ENCODE measurements at regions not wholly inside any gene's neighbourhood (a gene's known extent, or its start where the extent isn't known, plus 50 kb on each side); places are given as distances from the start of the nearest gene placed in this dataset.

DNA sequence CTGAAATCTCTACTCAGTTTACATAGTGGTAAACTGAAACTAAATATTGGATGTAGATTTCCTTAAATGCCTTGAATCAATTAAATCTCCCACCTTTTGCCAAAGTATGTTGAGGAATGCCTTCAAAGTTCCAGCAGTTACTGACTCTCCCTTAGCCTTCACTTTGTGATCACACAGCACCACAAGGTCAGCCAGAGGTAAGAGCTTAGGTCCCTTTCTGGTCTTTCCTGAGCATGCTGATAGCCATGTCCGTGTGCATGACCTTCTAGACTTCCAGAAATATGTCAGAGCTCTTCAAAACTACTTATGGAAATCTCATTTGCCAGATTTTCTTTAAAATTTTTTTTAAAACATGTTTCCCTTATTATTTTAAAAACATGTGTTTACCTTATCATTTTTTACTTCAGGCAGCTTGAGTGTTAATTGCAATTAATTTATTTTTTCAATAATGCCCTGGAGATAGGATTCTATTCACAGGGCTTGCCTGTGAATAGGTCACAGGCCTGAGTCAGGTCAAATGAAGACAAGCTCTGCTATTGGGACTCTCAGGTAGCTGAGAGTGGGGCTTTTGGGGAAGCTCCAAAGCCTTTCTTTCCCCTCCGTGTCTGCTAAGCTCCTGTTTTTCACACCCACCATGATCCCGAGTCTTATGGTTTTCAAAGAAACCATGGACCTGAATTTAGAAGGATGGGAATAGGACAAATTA lies 220.5 kb downstream of the CXCL12 start:
- Histone ChIP-seq H3K9me3 (ENCODE audit: insufficient read depth, low read depth, low read length) (no peaks in the 10 kb centered on the region), H3F3A (ENCODE audit: low read depth) (no peaks in the 10 kb centered on the region), H3K27me3 (ENCODE audit: insufficient read depth, low read length, poor library complexity, severe bottlenecking) (no peaks in the 10 kb centered on the region), H3K9me2 (replicated peaks; ENCODE audit: low read depth, low read length) (no peaks in the 10 kb centered on the region), H3K4me2 (ENCODE audit: low read depth, low read length, poor library complexity, severe bottlenecking) (no peak overlapping the region), H3K79me2 (ENCODE audit: insufficient read depth, low read length) (no peaks in the 10 kb centered on the region), H3K9ac (ENCODE audit: low read depth, low read length, poor library complexity, severe bottlenecking) (no peak overlapping the region), H3K36me3 (ENCODE audit: insufficient read depth, low read length) (no peaks in the 10 kb centered on the region), H3K4me3 (ENCODE audit: low read length, poor library complexity, severe bottlenecking) (no peak overlapping the region), H2AFZ (ENCODE audit: low read length) (no peak overlapping the region), H4K20me1 (ENCODE audit: insufficient read depth, low read length, poor library complexity, severe bottlenecking) (no peaks in the 10 kb centered on the region), H3K4me1 (ENCODE audit: insufficient read depth, low read length, poor library complexity, severe bottlenecking) (no peaks in the 10 kb centered on the region)
- no peak for TF ChIP-seq EZH2phosphoT487 (IDR thresholded peaks at IDR 0.05; ENCODE audit: borderline replicate concordance)
- TF ChIP-seq, protein P1, sequence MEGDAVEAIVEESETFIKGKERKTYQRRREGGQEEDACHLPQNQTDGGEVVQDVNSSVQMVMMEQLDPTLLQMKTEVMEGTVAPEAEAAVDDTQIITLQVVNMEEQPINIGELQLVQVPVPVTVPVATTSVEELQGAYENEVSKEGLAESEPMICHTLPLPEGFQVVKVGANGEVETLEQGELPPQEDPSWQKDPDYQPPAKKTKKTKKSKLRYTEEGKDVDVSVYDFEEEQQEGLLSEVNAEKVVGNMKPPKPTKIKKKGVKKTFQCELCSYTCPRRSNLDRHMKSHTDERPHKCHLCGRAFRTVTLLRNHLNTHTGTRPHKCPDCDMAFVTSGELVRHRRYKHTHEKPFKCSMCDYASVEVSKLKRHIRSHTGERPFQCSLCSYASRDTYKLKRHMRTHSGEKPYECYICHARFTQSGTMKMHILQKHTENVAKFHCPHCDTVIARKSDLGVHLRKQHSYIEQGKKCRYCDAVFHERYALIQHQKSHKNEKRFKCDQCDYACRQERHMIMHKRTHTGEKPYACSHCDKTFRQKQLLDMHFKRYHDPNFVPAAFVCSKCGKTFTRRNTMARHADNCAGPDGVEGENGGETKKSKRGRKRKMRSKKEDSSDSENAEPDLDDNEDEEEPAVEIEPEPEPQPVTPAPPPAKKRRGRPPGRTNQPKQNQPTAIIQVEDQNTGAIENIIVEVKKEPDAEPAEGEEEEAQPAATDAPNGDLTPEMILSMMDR (conservative IDR thresholded peaks at IDR 0.05; ENCODE audit: low read length) = no peak

DNA sequence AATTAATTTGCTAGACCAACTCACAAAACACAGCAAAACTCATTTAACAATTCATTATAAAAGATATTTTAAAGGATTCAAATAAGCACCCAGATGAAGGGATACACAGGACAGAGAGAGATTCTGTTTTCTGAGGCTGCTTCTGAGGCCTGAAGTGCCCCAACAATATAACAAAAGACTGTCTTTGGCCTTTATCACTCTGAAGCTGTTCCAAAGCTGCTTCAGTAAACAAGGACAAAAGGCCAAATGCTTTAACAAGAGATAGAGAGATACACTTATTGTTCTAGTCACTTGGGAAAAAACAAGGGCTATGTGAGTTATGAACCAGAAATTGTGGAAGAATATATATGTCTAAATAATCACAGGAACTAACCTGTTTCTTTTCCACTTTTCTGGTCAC lies 223.7 kb downstream of the CXCL12 start:
- Histone ChIP-seq H3K9ac (ENCODE audit: low read depth, low read length, poor library complexity, severe bottlenecking) (no peak overlapping the region), H3K9me2 (replicated peaks; ENCODE audit: low read depth, low read length) (no peaks in the 10 kb centered on the region), H3K36me3 (ENCODE audit: insufficient read depth, low read length) (no peaks in the 10 kb centered on the region), H3F3A (ENCODE audit: low read depth) (no peaks in the 10 kb centered on the region), H4K20me1 (ENCODE audit: insufficient read depth, low read length, poor library complexity, severe bottlenecking) (no peaks in the 10 kb centered on the region), H3K4me3 (ENCODE audit: low read length, poor library complexity, severe bottlenecking) (no peak overlapping the region), H3K4me2 (ENCODE audit: low read depth, low read length, poor library complexity, severe bottlenecking) (no peak overlapping the region), H2AFZ (ENCODE audit: low read length) (no peak overlapping the region), H3K4me1 (ENCODE audit: insufficient read depth, low read length, poor library complexity, severe bottlenecking) (no peaks in the 10 kb centered on the region), H3K79me2 (ENCODE audit: insufficient read depth, low read length) (no peaks in the 10 kb centered on the region), H3K9me3 (ENCODE audit: insufficient read depth, low read depth, low read length) (no peaks in the 10 kb centered on the region), H3K27me3 (ENCODE audit: insufficient read depth, low read length, poor library complexity, severe bottlenecking) (no peaks in the 10 kb centered on the region)
- TF ChIP-seq EZH2phosphoT487 (IDR thresholded peaks at IDR 0.05; ENCODE audit: borderline replicate concordance) = no peak
- TF ChIP-seq, protein P1 (conservative IDR thresholded peaks at IDR 0.05; ENCODE audit: low read length) = no peak

DNA sequence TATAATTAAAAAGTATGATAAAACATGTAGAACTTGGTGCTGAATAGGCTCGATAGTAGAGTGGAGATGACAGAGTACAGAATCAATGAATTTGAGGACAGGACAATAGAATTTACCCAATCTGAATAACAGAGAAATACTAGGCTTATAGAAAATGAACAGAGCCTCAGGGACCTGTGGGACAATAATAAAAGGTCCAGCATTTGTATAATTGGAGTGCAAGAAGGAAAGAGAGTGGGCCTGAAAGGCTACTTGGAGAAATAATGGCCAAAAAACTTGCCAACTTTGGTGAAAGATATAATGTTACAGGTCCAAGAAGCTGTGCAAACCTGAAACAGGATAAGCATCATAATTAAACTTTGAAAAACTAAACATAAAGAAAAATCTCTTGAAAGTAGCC lies 227.3 kb downstream of the CXCL12 start:
- no peak for TF ChIP-seq EZH2phosphoT487 (IDR thresholded peaks at IDR 0.05; ENCODE audit: borderline replicate concordance)
- TF ChIP-seq, protein P1 (conservative IDR thresholded peaks at IDR 0.05; ENCODE audit: low read length) = no peak
- H3K79me2 ChIP-seq (ENCODE audit: insufficient read depth, low read length) = no peaks in the 10 kb centered on the region
- no peak overlapping the region for H2AFZ ChIP-seq (ENCODE audit: low read length)
- H3K27me3 ChIP-seq (ENCODE audit: insufficient read depth, low read length, poor library complexity, severe bottlenecking) = no peaks in the 10 kb centered on the region
- no peak overlapping the region for H3K9ac ChIP-seq (ENCODE audit: low read depth, low read length, poor library complexity, severe bottlenecking)
- H3K9me3 ChIP-seq (ENCODE audit: insufficient read depth, low read depth, low read length) = no peaks in the 10 kb centered on the region
- no peaks in the 10 kb centered on the region for H3K9me2 ChIP-seq (replicated peaks; ENCODE audit: low read depth, low read length)
- no peak overlapping the region for H3K4me3 ChIP-seq (ENCODE audit: low read length, poor library complexity, severe bottlenecking)
- no peaks in the 10 kb centered on the region for H3K4me1 ChIP-seq (ENCODE audit: insufficient read depth, low read length, poor library complexity, severe bottlenecking)
- no peak overlapping the region for H3K4me2 ChIP-seq (ENCODE audit: low read depth, low read length, poor library complexity, severe bottlenecking)
- H3F3A ChIP-seq (ENCODE audit: low read depth) = no peaks in the 10 kb centered on the region
- H3K36me3 ChIP-seq (ENCODE audit: insufficient read depth, low read length) = no peaks in the 10 kb centered on the region
- no peaks in the 10 kb centered on the region for H4K20me1 ChIP-seq (ENCODE audit: insufficient read depth, low read length, poor library complexity, severe bottlenecking)
